ENCODE measurements at regions not wholly inside any gene's neighbourhood (a gene's known extent, or its start where the extent isn't known, plus 50 kb on each side); places are given as distances from the start of the nearest gene placed in this dataset.

DNA sequence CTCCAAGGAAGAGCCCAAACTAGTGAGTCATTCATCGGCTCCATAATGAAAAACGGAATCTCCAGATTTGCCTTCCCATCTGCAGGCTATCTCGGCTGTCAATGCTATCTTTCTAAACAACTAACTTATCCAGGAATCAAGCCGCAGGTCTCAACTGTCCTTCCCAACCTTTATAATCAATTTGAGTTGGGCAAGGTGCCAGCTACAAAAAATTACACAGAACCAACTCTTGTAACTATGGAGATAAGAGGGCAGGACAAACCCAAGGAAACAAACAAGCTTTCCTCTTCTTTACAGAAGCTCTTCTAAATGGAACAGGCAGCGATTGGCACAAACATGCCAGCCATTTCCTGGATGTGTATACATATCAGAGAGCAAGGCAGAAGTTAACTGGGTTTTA is 61.2 kb upstream of the RAI2 start:
- DNase-seq (ENCODE audit: low read depth in 3 of 3) = no peak

DNA sequence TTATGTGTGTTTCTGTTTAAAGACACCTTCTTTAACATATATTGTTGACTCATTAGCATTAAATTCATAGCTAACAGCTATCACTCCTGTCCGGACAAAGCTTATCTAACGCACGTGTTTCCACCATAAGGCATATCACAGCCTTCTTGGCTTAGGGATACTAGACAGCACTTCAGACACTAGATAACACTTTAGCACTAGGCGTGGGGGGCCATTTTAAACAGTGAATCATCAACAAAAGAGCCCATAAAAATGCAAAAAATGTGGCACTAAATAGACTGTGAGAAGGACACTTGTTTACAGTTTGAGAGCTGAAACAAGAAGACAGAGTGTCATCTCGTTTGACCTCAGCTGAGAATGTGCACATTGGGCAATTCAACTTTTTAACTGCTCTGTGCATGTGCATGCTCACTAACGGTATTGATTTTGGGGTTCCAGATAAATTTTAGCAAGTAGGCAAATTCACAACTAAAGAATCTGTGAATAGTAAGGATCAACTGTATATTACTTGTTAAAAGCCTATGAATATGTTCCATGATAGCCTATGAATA is 58.9 kb upstream of the RAI2 start:
- no peak for DNase-seq (ENCODE audit: low read depth in 3 of 3)

DNA sequence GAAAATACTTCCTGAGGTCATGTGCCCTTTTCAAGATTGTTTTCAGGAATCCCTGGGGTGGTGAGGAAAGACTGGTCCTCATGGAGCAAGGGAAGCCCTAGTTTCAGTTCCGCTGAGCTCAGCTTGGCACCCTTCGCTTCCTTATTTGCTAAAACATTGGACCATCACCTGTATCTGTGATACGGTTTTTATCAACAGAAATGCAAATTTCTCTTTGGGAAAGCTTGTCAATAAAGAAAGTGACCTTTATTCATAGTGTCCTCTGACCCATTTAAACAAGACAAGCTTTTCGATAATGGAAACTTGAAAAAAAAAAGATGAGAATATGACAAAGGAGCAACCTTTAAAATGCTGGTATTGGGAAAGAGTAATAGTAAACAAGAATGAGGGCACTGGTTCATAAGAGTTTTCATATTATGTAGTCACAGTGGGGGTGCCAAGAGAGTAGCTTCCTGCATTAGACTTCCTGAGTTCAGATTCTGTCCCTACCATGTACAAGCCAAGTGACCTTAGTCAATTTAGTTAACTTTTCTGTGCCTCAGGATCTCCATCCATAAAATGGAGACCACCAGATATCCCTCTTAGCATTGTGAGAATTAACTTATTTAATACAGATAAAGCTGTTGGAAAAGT is 57.0 kb upstream of the RAI2 start:
- no peak for DNase-seq (ENCODE audit: low read depth in 3 of 3)

DNA sequence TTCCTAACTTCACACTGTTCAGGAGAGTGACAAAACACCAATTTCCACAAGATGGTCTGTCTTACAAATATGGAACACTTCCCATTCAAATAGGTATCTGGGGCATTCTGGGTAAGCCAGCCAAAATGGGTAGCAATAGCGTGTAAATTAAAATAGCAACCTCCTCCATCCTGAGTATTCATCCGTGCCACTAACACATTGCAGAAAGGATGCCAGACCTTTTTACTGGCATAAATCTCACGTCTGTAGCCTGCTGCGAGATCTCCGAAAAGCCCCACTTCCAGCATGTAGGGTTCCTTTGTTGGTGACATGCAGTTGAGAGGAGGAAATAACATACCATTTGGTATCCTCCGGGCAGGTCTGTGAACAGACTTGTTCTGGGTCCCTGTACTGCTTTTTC is 52.7 kb upstream of the RAI2 start:
- no peak for DNase-seq (ENCODE audit: low read depth in 3 of 3)
